HG02623 (cell line): ENCODE measurements at regions not wholly inside any gene's neighbourhood (a gene's known extent, or its start where the extent isn't known, plus 50 kb on each side); places are given as distances from the start of the nearest gene placed in this dataset.

ENCODE experiments used
- ATAC-seq: cut with Tn5 transposase; IDR thresholded peaks from one replicate; pipeline ENCODE4 v1.9.1; 2021; ENCODE audit warnings: moderate library complexity; ENCODE audit not compliant: unreplicated experiment

GRCh38 chr11:111194860-111195568 is 50.5 kb upstream of the POU2AF2 start:
- no peak for ATAC-seq

GRCh38 chr11:111193924-111194490 is 51.5 kb upstream of the POU2AF2 start:
- no peak for ATAC-seq

- ATAC-seq, result no peak
Observed at GRCh38 chr11:111189466-111189865, 56.1 kb upstream of the POU2AF2 start.

- ATAC-seq, result no peak
Observed at GRCh38 chr11:111186308-111186915, 59.1 kb upstream of the POU2AF2 start.

GRCh38 chr11:111185266-111185665 is 60.3 kb upstream of the POU2AF2 start:
- no peak for ATAC-seq

DNA sequence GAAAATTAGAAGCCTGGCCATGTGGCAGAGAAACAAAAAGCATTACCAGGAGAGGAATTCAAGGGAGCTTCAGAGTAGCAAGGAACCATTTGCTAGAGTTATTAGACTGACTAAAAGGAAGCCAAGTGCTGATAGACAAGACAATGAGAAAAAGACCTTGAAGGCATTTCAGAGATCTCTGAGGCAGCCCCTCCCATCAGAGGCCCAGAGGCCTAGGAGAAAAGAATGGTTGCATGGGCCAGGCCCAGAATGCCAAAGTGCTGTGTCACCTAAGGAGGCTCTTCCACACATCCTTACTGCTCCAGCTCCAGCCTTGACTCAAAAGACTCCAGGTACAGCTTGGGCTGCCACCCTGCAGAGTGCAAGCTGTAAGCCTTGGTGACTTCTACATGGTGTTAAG is 61.8 kb upstream of the POU2AF2 start:
- no peak for ATAC-seq

GRCh38 chr11:111179184-111179910 is 66.2 kb upstream of the POU2AF2 start:
- ATAC-seq, result no peak

GRCh38 chr11:111177037-111177871 is 68.3 kb upstream of the POU2AF2 start:
- peak; percentile 75 for ATAC-seq

DNA sequence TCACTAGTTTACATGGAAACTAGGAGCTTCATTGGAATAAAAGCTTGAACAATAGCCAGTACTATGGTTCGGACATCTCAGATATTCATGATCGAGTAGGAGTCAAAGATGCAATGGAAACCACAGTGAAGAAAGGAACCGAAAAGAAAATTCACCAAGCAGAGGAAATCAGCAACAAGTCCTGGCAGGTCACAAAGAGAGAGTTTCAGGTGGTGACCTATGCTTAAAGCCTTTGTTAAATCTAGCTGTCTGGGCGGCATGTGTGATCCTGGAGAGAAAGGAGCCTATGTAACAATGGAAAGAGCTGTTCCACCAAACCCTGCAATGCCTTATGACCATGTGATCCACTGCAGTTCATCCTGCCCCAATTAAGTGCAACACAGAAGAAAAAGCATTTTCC is 68.9 kb upstream of the POU2AF2 start:
- no peak for ATAC-seq

DNA sequence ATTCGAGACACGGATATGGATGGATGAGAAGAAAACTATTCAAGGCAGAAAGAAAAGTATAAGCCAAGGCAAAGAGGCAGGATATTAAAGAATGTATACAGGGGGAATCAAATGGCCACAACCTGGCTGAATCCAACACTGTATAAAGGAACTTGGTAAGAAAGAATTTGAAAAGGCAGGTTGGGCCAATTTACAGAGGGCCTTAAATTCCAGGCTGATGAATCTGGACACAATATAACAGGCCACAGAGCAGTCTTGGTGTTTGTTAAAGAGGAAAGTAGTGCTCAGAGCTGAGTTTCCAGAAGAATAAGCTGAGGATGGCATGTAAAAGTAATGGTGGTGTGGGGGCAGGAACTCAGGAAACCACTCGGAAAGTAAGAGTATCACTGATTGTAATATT is 72.3 kb upstream of the POU2AF2 start:
- no peak for ATAC-seq

GRCh38 chr11:111172321-111172862 is 73.1 kb upstream of the POU2AF2 start:
- no peak for ATAC-seq

GRCh38 chr11:111170761-111171379 is 74.7 kb upstream of the POU2AF2 start:
- no peak for ATAC-seq

GRCh38 chr11:111169367-111169766 is 76.2 kb upstream of the POU2AF2 start:
- ATAC-seq, result no peak

DNA sequence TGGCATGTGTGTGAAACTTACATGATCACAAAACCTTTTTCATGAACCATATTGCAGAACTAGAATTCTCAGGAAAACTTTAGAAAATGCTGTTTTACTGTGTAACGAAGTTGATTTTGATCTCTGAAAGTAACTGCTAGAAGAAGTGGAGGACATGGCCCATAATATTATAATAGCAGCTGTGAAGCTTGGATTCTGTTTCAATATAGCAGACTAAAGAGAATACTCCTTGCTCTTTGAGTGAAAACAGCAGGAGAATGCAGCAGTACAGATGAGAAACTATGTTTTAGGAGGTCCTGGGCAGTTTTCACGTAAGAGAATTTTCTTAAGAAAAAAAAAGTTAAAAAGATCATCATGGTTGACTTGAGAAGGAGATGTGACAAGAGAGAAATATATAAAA is 76.7 kb upstream of the POU2AF2 start:
- no peak for ATAC-seq

DNA sequence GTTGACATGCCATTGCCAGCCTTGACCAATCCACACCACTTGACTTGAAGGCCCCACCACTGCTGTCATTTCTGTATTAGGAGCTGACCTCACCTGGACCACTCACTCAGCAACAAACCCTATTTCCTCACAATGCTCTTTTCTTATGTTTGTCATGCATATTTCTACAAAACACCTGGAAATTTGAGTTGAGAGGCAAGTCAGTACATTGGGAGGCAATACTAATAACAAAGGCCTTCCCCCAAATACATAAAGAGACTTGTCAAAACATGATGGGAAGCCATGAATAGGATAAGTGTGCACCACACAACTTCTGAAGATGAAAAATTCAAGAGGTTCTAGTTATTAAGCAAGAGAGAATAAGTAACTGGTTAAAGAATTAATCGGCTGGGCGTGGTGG is 77.9 kb upstream of the POU2AF2 start:
- no peak for ATAC-seq

DNA sequence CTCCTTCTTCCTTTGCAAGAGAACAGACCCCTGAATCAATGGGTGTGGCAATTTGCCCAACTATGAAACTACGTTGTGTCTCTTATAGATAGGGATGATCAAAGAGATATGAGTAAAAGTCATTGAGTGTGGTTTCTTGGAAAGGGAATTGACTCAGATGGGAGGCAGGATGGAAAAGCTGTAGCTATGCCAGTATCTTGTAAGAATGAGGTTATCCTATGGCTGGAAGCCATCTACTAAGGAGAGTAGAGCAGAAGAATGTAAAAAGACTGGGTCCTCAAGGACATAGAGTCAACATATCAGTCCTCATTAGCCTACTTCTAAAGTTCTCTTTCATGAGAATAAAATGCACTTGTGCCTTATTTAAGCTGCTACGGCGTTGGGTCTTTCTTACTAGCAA is 78.9 kb upstream of the POU2AF2 start:
- ATAC-seq, result no peak

DNA sequence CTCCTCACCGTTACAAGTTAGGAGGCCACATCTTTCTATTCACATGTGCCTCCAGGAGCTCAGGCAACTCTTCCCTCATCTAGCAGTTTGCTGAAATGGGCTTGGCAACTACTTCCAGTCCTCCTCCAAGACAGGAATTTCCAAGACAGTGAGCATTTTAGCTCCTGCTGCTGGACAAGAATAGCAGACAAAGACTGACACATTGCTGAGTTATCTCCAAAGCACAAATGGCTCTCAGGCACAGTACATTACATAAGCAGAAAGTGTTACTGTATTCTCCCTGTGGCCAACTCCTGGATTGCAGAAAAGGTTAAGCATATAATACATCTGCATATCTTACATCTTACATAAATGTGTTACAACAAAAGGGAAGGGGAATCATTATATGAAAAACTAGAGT is 83.2 kb upstream of the POU2AF2 start:
- ATAC-seq, result no peak

GRCh38 chr11:111157571-111157970 is 88.0 kb upstream of the POU2AF2 start:
- no peak for ATAC-seq

DNA sequence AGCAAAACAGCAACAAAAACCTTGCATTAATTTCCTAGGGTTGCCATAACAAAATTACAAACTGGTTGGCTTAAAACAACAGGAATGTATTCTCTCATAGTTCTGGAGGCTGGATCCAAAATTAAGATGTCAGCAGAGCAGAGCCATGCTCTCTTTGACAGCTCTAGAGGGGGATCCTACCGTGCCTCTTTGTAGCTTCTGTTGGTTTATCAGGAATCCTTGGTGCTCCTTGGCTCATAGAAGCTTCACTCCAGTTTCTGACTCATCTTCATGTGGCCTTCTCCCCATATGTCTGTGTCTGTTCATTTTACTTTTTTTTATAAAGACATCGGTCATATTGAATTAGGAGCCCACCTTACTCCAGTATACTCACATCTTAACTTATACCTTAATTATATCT is 90.5 kb upstream of the POU2AF2 start:
- no peak for ATAC-seq

DNA sequence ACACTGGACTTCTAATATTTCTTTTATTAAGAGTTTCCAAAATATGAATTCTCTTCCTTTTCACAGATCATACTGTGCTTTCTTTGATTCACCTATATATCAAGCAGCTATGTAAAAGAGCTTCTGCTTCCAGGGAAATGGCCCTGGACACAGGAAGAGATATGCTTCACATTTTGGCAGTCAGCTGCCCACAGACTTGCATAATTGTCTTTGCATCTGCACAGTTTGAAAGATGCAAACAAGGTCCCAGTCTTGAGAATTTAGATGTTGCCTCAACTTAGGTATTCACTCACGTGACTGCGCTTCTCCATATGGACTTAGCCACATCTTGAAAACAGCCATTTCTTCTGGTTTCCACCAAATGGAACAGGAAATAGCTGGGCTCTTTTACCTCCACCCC is 92.3 kb upstream of the POU2AF2 start:
- ATAC-seq, result no peak
